IPS-18c (cell line): ENCODE measurements at regions not wholly inside any gene's neighbourhood (a gene's known extent, or its start where the extent isn't known, plus 50 kb on each side); places are given as distances from the start of the nearest gene placed in this dataset.
"Not testable (repeated sequence)": the region's sequence is repeated elsewhere in the genome, so short reads cannot be mapped to it uniquely, and the experiment has no call there.

Source experiments
- H3K4me3 ChIP-seq: 2 replicates; pipeline ENCODE4 v1.7.0; 2013; ENCODE audit warnings: low read depth, mild to moderate bottlenecking, low read length, moderate library complexity; ENCODE audit not compliant: insufficient read depth
- H3K9me3 ChIP-seq: one replicate; pipeline ENCODE4 v1.6.1; 2013; ENCODE audit warnings: mild to moderate bottlenecking, low read length, moderate library complexity; ENCODE audit not compliant: control insufficient read depth, insufficient read depth

DNA sequence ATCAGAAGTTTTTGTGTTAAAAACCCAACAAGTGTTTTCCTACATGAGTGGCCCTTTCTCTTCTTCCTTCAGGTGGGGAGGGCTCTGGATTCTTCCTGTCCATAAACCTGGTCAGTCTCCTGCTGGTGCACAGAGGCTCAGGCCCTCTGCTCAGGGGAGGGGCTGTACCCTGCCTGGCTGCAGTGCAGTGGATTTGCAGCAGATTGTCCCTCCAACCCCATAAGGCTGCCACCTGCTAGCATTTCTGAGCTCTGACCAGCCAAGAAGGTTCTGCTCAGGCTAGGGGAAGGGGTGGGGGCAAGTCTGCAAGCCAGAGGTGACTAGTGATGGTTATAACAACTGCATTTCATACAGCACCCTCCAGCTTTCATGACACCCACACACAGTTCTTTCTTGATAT, 333.7 kb upstream of the FRG2C start:
- not testable (repeated sequence) for H3K9me3 ChIP-seq, H3K4me3 ChIP-seq

DNA sequence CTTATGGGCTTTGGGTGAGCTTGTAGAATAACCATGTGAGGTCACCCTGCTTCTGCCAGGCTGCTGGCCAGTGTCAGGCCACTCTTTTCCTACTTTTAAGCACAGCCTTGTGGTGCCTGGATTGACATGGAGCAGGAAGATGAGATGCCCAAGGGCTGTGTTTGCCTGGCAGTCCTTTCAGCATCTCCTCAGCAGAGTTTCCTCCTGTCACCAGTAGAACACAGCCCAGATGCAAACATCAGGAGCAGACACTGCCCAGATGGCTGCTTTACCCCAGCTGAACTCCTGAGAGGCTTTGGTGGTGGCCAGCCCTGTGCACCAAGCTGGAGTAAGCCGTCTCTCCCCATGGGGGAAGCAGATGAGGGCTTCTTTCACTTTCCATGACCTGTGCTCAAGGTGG, 332.0 kb upstream of the FRG2C start:
- not testable (repeated sequence) for H3K4me3 ChIP-seq, H3K9me3 ChIP-seq

DNA sequence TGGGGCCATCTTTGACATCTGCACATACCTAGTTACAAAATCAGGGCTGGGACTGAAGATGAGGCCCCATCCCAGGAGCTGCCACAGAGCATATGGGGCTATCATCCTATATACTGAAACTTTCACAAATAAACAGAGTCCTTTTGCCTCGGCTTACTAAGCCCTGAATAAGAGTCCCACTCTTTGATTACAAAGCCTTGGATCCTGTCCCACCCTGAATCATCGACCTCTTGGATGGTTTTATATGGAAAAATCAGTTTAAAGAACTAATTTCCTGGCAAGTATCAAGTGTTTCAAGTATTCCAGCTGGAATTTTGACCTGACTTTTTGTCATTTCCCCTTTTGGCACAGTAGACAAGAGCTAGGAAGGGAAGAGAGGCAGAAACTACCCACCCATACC, 331.3 kb upstream of the FRG2C start:
- Histone ChIP-seq H3K4me3 (no peak overlapping the region), H3K9me3 (no peaks in the 10 kb centered on the region)

DNA sequence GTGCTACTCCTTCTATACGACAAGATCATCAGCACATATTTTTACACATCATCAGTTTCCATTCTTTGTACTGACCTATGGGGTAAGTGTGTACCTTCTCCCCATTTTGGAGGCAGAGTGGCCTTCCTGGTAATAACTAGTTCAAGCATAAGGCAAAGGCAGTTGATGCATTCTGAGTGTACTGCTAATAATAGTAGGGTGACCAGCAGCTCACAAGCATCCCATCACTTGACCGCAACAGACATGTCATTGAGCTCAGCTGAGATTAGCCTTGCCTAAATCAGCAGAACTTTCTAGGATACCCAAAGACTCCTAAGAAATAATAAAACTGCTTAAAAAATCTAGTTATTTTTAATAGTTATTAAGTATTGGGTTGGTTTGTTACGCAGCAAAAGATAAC, 329.8 kb upstream of the FRG2C start:
- no peaks in the 10 kb centered on the region for H3K9me3 ChIP-seq

DNA sequence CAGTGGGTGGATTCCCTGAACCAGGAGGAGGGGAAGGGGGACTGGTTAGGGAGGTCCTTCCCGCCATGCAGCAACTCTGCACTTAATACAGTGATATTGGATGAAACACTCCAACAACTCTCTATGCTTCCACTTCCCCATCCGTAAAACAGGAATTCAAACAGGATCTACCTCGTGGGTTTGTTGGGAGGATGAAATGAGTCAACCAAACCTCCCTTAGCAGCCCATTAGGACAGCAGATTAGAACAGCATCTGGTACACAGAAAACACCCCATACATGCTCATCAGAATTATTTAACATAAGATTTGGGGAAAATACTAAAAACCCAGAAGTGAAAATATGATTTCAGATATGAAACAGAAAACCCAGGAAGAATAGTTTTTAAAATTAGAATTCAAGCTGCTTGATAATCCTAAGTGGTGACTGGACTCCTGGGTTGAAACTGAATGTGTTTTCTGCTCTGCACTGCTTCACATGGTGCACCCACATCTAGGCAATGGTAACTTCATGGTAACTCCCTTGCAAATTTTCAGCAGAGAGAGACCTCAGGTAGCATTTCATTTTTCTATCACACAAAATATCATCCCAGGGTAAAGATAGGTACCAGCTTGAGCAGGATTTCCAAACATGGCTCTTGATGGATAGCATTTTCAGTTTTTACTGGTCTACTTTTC, 326.8 kb upstream of the FRG2C start:
- H3K9me3 ChIP-seq: no peaks in the 10 kb centered on the region
- H3K4me3 ChIP-seq: no peak overlapping the region

More for the DNA sequence above, 329.8 kb upstream of the FRG2C start:
- H3K4me3 ChIP-seq: no peak overlapping the region

DNA sequence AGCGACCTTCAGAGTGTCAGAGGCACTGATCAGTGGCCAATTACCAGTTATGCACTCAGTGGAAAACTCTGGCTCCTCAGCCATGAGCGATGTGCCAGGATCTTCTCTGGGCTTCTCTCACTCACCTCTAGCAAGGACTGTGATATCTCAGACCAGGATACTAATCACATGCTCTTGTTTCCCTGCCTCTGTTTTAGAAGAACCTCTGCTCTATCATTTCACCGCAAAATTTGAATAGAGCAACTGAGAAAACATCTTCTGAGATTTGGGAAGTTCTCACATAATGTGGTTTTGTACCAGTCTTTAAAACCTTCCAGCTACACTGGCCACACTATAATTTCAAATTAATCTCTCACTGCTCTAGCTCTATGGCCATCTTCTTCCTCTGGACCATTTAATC, 325.8 kb upstream of the FRG2C start:
- no peak overlapping the region for H3K4me3 ChIP-seq
- no peaks in the 10 kb centered on the region for H3K9me3 ChIP-seq

DNA sequence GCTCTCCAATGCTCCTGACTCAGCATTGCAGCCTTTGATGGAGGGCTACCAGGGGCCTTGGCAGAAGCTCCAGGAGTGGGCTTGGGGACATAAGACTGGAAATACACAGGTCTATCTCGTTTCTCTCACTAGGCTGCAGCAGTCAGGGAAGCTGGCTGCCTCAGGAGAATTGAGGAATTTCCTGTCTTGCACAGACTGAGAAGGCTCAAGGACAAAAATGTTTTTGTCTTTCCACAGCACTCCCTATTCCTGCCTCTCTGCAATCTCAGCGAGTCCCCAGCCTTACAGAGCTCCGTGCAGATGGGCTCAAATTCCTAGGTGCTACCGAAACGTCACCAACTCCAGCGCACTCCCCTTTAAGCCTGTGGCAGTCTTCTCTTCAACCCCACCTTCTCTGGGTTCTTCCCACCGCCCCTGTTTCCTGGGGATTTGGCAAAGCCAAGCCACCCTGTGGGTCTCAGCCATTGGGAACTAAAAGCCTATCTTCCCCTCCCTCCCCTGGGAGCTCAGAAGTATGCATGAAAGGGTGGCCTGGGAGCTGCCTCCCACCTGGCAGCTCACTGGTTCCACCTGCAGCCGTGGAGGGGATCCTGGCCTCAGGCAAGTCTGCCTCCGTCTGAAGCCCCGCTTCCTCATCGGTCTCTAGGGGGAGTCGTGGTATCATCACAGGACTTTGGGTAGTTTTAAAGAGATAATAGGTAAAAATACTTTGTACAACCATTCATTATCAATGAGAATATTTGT, 322.6 kb upstream of the FRG2C start:
- Histone ChIP-seq H3K9me3 (no peaks in the 10 kb centered on the region), H3K4me3 (no peak overlapping the region)

DNA sequence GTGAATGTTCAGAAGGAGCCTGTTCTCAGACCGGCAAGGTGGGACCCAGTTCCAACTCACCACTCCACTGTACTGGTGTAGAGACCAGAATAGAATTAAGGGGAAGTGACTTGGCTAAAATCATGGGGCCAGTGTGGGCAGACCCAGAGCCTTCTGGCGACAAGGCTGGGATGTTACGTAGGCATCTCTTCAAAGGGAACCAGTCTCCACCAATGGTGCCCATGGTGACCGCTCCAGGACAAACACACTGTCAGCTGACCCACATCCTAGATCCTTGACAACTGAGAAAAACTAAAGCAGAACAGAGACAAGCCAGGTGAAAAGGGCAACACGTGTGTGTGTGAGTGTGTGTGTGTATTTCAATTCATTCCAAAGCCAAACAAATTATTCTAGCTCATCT, 321.7 kb upstream of the FRG2C start:
- Histone ChIP-seq H3K4me3 (no peak overlapping the region), H3K9me3 (no peaks in the 10 kb centered on the region)

DNA sequence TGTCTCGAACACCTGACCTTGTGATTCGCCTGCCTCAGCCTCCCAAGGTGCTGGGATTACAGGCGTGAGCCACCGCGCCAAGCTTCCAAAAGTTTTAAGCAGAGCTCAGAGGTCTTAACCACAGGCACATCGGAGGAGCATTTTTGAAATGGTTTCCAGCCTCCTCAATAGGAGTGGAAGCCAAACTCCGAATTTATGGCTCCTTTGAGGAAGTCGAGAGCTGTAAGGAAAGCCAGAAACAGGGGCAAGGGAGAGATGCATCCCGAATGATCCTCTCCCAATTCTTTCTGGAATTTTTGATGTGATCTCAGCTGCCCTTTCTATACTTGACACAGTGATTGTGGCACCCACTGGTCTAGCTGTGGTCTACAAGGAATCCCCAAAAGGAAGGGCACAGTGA, 313.6 kb upstream of the FRG2C start:
- not testable (repeated sequence) for H3K4me3 ChIP-seq, H3K9me3 ChIP-seq

DNA sequence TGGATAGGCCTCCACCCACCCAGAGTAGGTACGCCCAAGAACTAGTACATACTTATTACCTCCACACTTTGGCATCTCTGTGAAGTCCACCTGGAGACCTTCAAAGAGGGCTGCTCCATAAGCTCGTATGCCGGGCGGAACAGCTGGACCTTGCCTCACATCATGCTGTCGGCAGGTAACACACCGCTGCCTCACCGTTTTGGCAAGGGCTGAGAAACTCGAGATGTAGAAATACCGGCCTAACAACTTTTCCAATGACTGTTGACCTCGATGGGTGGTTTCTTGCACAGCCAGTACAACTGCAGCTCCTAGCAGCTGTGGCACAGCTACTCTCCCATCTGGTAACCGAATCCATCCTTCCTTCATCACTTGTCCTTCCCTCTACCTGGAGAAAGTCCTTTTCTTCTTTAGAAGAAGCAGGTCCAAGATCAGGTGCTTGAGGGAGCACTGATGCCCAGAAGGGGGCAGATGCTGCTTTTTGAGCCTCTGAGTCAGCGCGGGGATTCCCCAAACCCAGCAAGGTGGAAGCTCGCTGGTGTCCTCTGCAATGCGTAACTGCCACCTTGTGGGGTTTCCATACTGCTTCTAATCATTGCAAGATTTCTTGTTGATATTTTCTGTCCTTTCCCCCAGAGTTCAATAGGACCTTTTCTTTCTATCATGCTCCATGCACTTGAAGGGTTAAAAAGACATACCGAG, 301.9 kb upstream of the FRG2C start:
- H3K9me3 ChIP-seq, H3K4me3 ChIP-seq: not testable (repeated sequence)

DNA sequence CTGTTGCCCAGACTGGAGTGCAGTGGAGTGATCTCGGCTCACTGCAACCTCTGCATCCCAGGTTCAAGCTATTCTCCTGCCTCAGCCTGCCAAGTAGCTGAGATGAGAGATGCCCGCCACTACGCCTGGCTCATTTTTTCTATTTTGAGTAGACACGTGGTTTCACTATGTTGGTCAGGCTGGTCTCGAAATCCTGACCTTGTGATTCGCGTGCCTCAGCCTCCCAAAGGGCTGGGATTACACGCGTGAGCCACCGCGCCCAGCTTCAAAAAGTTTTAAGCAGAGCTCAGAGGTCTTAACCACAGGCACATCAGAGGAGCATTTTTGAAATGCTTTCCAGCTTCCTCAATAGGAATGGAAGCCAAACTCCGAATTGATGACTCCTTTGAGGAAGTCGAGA, 291.2 kb upstream of the FRG2C start:
- not testable (repeated sequence) for H3K4me3 ChIP-seq, H3K9me3 ChIP-seq

DNA sequence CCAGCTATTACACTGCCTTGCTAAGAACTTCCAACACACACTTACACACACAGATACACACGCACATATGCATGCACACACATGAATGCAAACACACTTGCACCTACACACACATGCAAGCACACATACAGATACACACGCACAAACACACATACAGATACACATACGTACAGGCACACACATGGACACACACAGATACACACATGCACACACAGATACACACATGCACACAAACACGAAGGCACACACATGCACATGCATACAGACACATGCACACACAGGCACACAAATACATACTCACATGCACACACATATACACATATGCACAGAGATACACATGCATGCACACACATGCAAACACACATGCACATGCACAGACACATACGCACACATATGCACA, 284.3 kb upstream of the FRG2C start:
- H3K4me3 ChIP-seq, H3K9me3 ChIP-seq: not testable (repeated sequence)

DNA sequence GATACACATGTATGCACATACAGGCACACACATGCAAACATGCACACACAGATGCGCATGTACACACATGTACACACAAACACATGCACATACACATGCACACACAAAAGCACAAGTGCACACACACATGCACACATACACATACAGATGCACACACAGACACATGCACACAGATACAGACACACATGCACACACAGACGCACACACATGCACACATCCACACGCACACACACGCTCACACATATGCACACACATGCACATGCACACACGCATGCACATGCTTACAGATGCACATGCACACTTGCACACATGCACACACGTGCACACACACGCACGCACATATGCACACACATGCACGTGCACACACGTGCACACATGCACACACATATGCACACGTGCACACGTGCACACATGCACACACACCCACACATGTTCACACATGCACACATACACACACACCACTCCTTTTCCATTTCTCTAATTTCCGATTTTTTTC, 283.8 kb upstream of the FRG2C start:
- no peak overlapping the region for H3K4me3 ChIP-seq
- H3K9me3 ChIP-seq: no peaks in the 10 kb centered on the region

DNA sequence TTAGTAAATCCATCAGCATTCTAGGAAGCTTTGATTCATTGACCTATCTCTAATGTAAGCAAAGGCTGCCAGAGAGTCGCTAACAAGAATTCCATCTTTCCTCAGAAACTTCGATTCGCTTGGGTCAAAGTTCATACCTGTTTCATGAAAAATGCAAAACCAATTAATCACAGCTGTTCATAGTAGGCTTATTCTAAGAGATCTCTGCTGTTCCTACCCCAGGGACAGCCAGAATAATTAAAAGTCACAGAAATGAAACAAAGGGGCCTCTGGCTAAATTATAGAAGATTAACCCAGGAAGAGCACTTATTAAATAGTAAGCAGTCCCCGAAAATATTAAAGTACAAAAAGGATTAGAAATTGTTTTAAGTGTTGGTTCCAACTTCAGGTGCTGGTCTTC, 280.1 kb upstream of the FRG2C start:
- H3K9me3 ChIP-seq, H3K4me3 ChIP-seq: not testable (repeated sequence)

DNA sequence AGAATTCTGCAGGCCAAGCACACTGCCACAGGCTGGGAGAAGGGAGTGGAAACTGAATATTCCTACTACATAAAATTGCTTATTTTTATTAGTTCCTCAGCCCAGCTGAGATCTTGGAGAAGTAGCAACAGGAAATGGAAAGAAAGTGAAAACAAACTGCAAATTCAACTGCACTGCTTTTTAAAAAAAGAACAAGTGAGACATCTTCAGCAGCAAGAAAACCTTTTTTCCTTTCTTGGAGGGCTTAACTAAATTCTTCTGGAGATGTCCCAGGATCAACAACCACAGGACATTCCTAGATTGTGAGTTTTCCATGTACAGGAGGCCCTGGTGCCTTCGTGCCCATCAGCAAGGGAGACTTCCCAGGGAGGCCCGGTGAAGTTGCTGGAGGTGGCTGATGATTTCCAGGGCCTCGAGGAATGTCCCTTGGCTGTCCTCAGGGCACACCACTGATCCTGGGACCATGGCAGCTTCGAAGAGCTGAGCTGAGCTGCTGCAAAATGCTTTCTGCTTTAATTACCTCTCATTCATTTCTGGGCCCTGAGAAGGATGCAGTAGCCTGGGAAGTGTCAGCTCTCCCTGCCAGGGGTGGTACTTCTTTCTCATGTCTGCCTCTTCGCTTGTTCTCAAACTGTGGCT, 275.5 kb upstream of the FRG2C start:
- not testable (repeated sequence) for H3K4me3 ChIP-seq

DNA sequence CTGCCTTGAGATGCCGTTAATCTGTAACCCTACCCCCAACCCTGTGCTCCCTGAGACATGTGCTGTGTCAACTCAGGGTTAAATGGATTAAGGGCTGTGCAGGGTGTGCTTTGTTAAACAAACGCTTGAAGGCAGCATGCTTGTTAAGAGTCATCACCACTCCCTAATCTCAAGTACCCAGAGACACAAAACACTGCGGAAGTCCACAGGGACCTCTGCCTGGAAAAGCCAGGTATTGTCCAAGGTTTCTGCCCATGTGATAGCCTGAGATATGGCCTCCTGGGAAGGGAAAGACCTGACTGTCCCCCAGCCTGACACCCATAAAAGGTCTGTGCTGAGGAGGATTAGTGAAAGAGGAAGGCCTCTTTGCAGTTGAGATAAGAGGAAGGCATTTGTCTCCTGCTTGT, 270.8 kb upstream of the FRG2C start:
- H3K9me3 ChIP-seq, H3K4me3 ChIP-seq: not testable (repeated sequence)

More for the DNA sequence above, 275.5 kb upstream of the FRG2C start:
- not testable (repeated sequence) for H3K9me3 ChIP-seq

DNA sequence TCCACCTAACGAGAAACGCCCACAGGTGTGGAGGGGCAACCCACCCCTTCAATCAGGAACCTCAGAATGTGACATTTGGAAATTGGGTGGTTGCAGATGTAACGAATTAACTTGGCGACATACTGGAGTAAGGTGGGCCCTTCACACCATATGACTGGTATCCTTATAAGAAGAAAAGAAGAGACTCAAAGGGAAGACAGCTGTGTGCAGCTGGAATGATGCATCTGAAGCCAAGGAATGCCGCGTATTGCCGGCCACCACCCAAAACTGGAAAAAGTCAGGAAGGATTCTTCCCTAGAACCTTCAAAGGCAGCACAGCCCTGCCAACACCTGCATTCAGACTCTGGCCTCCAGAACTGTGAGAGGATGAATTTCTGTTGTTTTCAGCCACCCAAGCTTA, 270.0 kb upstream of the FRG2C start:
- H3K9me3 ChIP-seq, H3K4me3 ChIP-seq: not testable (repeated sequence)
